ENCODE measurements at regions not wholly inside any gene's neighbourhood (a gene's known extent, or its start where the extent isn't known, plus 50 kb on each side); places are given as distances from the start of the nearest gene placed in this dataset.

GRCh38 chr4:129623233-129623875 is 527.4 kb downstream of the C4orf33 start:
- POLR2A ChIA-PET = no interaction called here
- CTCF ChIA-PET = no interaction called here
- Histone ChIP-seq H3K27ac (ENCODE audit: extremely low read depth, low read depth, low read length) (no peak overlapping the region), H3K36me3 (ENCODE audit: control insufficient read depth in 2 of 2, insufficient read depth in 1 of 2, low read length in 2 of 2) (no peaks in the 10 kb centered on the region), H3K4me3 (ENCODE audit: low read depth, low read length) (no peak overlapping the region), H3K4me1 (ENCODE audit: control insufficient read depth, insufficient read depth, low read length) (no peaks in the 10 kb centered on the region), H3K9me3 (ENCODE audit: control insufficient read depth, insufficient read depth, low read depth, low read length) (no peaks in the 10 kb centered on the region)
- no peak for TF ChIP-seq ZSCAN16 (tag by site-specific recombination; IDR thresholded peaks at IDR 0.05)
- no peak for TF ChIP-seq ZSCAN18 (tag by site-specific recombination; IDR thresholded peaks at IDR 0.05)
- TF ChIP-seq ATF2 (tag by site-specific recombination; IDR thresholded peaks at IDR 0.05; ENCODE audit: low read depth) = no peak
- no peak for TF ChIP-seq ZNF654 (tag by site-specific recombination; IDR thresholded peaks at IDR 0.05; ENCODE audit: low read depth)

- POLR2A ChIA-PET = no interaction called here
- H3K4me3 ChIP-seq (ENCODE audit: low read depth, low read length) = no peak overlapping the region
- no peaks in the 10 kb centered on the region for H3K9me3 ChIP-seq (ENCODE audit: control insufficient read depth, insufficient read depth, low read depth, low read length)
- no peaks in the 10 kb centered on the region for H3K4me1 ChIP-seq (ENCODE audit: control insufficient read depth, insufficient read depth, low read length)
- no peak overlapping the region for H3K27ac ChIP-seq (ENCODE audit: extremely low read depth, low read depth, low read length)
- no peaks in the 10 kb centered on the region for H3K36me3 ChIP-seq (ENCODE audit: control insufficient read depth in 2 of 2, insufficient read depth in 1 of 2, low read length in 2 of 2)
- CTCF ChIA-PET = interaction anchor here (0.6 to 3.7 kb wide), 6 partner anchors 10 to 972 kb away, joined by 3 to 19 read pairs (median 6); no protein-coding TSS in a partner anchor
- no peak for TF ChIP-seq ZNF664 (tag by site-specific recombination; IDR thresholded peaks at IDR 0.05)
- no peak for TF ChIP-seq REST (tag by site-specific recombination; IDR thresholded peaks at IDR 0.05)
- TF ChIP-seq KLF1 (tag by site-specific recombination; IDR thresholded peaks at IDR 0.05) = no peak
- TF ChIP-seq OVOL3 (tag by site-specific recombination; IDR thresholded peaks at IDR 0.05) = no peak
- TF ChIP-seq HOXC10 (CRISPR knock-in tag; IDR thresholded peaks at IDR 0.05) = no peak
- TF ChIP-seq ZNF354C (tag by site-specific recombination; IDR thresholded peaks at IDR 0.05; ENCODE audit: borderline replicate concordance, low read depth) = no peak
- no peak for TF ChIP-seq ZNF792 (tag by site-specific recombination; IDR thresholded peaks at IDR 0.05)
These were observed 545.2 kb downstream of the C4orf33 start for GRCh38 chr4:129641179-129641578.

GRCh38 chr4:129645461-129645860 is 549.5 kb downstream of the C4orf33 start:
- no peaks in the 10 kb centered on the region for H3K9me3 ChIP-seq (ENCODE audit: control insufficient read depth, insufficient read depth, low read depth, low read length)
- ChIA-PET POLR2A (no interaction called here), CTCF (no interaction called here)
- no peaks in the 10 kb centered on the region for H3K4me1 ChIP-seq (ENCODE audit: control insufficient read depth, insufficient read depth, low read length)
- no peaks in the 10 kb centered on the region for H3K36me3 ChIP-seq (ENCODE audit: control insufficient read depth in 2 of 2, insufficient read depth in 1 of 2, low read length in 2 of 2)
- no peak overlapping the region for H3K4me3 ChIP-seq (ENCODE audit: low read depth, low read length)
- no peak overlapping the region for H3K27ac ChIP-seq (ENCODE audit: extremely low read depth, low read depth, low read length)
- TF ChIP-seq KLF17 (tag by site-specific recombination; IDR thresholded peaks at IDR 0.05) (no peak), MYNN (tag by site-specific recombination; IDR thresholded peaks at IDR 0.05; ENCODE audit: borderline replicate concordance) (no peak), HOXA7 (CRISPR knock-in tag; IDR thresholded peaks at IDR 0.05; ENCODE audit: borderline replicate concordance) (no peak), ZNF660 (tag by site-specific recombination; IDR thresholded peaks at IDR 0.05) (no peak), PRDM10 (tag by site-specific recombination; IDR thresholded peaks at IDR 0.05) (no peak), ZNF398 (tag by site-specific recombination; IDR thresholded peaks at IDR 0.05) (no peak)

Measured in HEK293 (cell line).